ENCODE measurements at regions not wholly inside any gene's neighbourhood (a gene's known extent, or its start where the extent isn't known, plus 50 kb on each side); places are given as distances from the start of the nearest gene placed in this dataset.

- Histone ChIP-seq H3K36me3 (no peaks in the 10 kb centered on the region), H3K9me3 (no peaks in the 10 kb centered on the region), H3K27ac (no peak overlapping the region), H3K27me3 (no peaks in the 10 kb centered on the region), H3K4me3 (no peak overlapping the region), H3K4me1 (no peaks in the 10 kb centered on the region)
- no peak for TF ChIP-seq CTCF (IDR thresholded peaks at IDR 0.05)
- DNase-seq (ENCODE audit: low spot score): no peak
Observed at GRCh38 chr13:22777207-22777606, 403.6 kb upstream of the SGCG start.

GRCh38 chr13:22789027-22789593, 391.7 kb upstream of the SGCG start:
- H3K4me1 ChIP-seq: no peaks in the 10 kb centered on the region
- no peaks in the 10 kb centered on the region for H3K27me3 ChIP-seq
- H3K4me3 ChIP-seq: no peak overlapping the region
- TF ChIP-seq CTCF (IDR thresholded peaks at IDR 0.05): no peak
- H3K9me3 ChIP-seq: no peaks in the 10 kb centered on the region
- no peaks in the 10 kb centered on the region for H3K36me3 ChIP-seq
- no peak for DNase-seq (ENCODE audit: low spot score)
- no peak overlapping the region for H3K27ac ChIP-seq

GRCh38 chr13:22789916-22790315, 390.9 kb upstream of the SGCG start:
- Histone ChIP-seq H3K36me3 (no peaks in the 10 kb centered on the region), H3K9me3 (no peaks in the 10 kb centered on the region), H3K4me1 (no peaks in the 10 kb centered on the region), H3K27me3 (no peaks in the 10 kb centered on the region), H3K4me3 (no peak overlapping the region), H3K27ac (no peak overlapping the region)
- no peak for TF ChIP-seq CTCF (IDR thresholded peaks at IDR 0.05)
- no peak for DNase-seq (ENCODE audit: low spot score)

- no peak for TF ChIP-seq CTCF (IDR thresholded peaks at IDR 0.05)
- Histone ChIP-seq H3K4me1 (no peaks in the 10 kb centered on the region), H3K36me3 (no peaks in the 10 kb centered on the region), H3K27me3 (no peaks in the 10 kb centered on the region), H3K4me3 (no peak overlapping the region), H3K27ac (no peak overlapping the region), H3K9me3 (no peaks in the 10 kb centered on the region)
- DNase-seq (ENCODE audit: low spot score): no peak
Observed at GRCh38 chr13:22793598-22794134, 387.1 kb upstream of the SGCG start.

- DNase-seq (ENCODE audit: low spot score): peak; percentile 70
- no peaks in the 10 kb centered on the region for H3K4me1 ChIP-seq
Observed at GRCh38 chr13:22800526-22801401, 380.0 kb upstream of the SGCG start.

More at GRCh38 chr13:22800526-22801401, 380.0 kb upstream of the SGCG start:
- Histone ChIP-seq H3K36me3 (no peaks in the 10 kb centered on the region), H3K27ac (no peak overlapping the region), H3K4me3 (no peak overlapping the region), H3K9me3 (no peaks in the 10 kb centered on the region), H3K27me3 (no peaks in the 10 kb centered on the region)
- TF ChIP-seq CTCF (IDR thresholded peaks at IDR 0.05): no peak

All from right atrium auricular region (tissue), 2 donors.